ENCODE measurements at regions not wholly inside any gene's neighbourhood (a gene's known extent, or its start where the extent isn't known, plus 50 kb on each side); places are given as distances from the start of the nearest gene placed in this dataset.

DNA sequence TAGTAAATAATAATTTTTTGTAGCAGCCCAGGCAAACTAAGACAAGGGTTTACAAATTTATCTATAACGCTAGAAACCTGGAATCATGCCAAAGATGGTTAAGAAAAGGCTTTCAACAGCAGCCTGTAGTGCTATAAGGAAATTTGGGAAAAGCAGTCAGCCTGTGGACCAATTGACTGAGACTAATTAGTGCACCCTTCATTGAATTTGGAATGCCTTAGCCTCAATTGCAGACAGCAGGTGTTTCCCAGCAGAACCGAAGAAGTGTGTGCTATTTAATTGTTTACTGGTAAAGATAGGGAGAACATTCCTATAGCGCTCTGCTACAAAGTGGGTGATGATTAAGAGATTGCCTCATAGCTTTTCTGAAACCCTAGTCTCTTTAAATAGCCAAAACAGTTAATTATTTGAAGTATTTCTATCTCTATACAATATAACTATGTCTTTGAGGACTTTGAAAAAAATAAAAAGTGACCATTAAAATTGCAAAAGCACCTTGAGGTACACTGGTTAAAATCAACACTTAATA is 1884.3 kb upstream of the PCDH20 start:
- dilution Hi-C loops (cut with HindIII; ENCODE audit: low sequenced_read_pairs, unreplicated experiment) (no loop called here), in situ Hi-C loops (cut with MboI; ENCODE audit: low sequenced_read_pairs) (no loop called here)

More for the DNA sequence above, 1884.3 kb upstream of the PCDH20 start:
- Histone ChIP-seq H3K27me3 (ENCODE audit: control insufficient read depth, insufficient read depth, low read length) (no peaks in the 10 kb centered on the region), H3K56ac (ENCODE audit: extremely low read depth, insufficient read depth, low read length) (no peak overlapping the region), H3K4me1 (ENCODE audit: control insufficient read depth, insufficient read depth, low read length) (no peaks in the 10 kb centered on the region; the same call in 1 of the 2 replicates), H2AK5ac (ENCODE audit: low read depth, low read length) (no peak overlapping the region), H2BK20ac (ENCODE audit: low read depth, low read length) (no peak overlapping the region), H3K9ac (ENCODE audit: low read depth, low read length) (no peak overlapping the region), H2BK15ac (ENCODE audit: low read depth, low read length) (no peak overlapping the region), H3K9me3 (ENCODE audit: control insufficient read depth, insufficient read depth, low read length) (no peaks in the 10 kb centered on the region), H3K18ac (ENCODE audit: low read depth, low read length) (no peak overlapping the region), H3K79me1 (ENCODE audit: low read depth in 1 of 2, low read length in 2 of 2) (no peaks in the 10 kb centered on the region), H3K27ac (ENCODE audit: insufficient read depth, low read length) (no peak overlapping the region), H4K91ac (ENCODE audit: insufficient read depth, low read depth, low read length) (no peak overlapping the region), H3K14ac (replicated peaks; ENCODE audit: low read depth, low read length) (no peak overlapping the region), H2AK9ac (replicated peaks; ENCODE audit: low read depth, low read length, poor library complexity) (no peak overlapping the region), H4K8ac (ENCODE audit: low read depth in 2 of 2, low read length in 2 of 2) (no peak overlapping the region), H2BK5ac (ENCODE audit: low read depth, low read length, poor library complexity, severe bottlenecking) (no peak overlapping the region), H4K5ac (ENCODE audit: low read depth, low read length) (no peak overlapping the region), H3K4me3 (ENCODE audit: insufficient read depth, low read depth, low read length) (no peak overlapping the region), H3K9me1 (ENCODE audit: insufficient read depth, low read length) (no peaks in the 10 kb centered on the region), H3K23ac (ENCODE audit: low read depth, low read length) (no peak overlapping the region), H2BK120ac (ENCODE audit: low read depth, low read length) (no peak overlapping the region), H4K20me1 (ENCODE audit: insufficient read depth, low read length) (no peaks in the 10 kb centered on the region), H2AFZ (replicated peaks; ENCODE audit: low read length, poor library complexity) (no peak overlapping the region), H3K4me2 (ENCODE audit: low read depth, low read length) (no peak overlapping the region), H3K4ac (ENCODE audit: low read depth, low read length) (no peak overlapping the region), H3K36me3 (ENCODE audit: control insufficient read depth, insufficient read depth, low read length) (no peaks in the 10 kb centered on the region)
- BruUV-seq (replicated peaks), result no TSS peak
- DNase-seq (peak; percentile 49), ATAC-seq (ENCODE audit: low read depth) (peak; percentile 53)
- intact Hi-C loops (cut with micrococcal nuclease), result no loop called here
- peak; percentile 60 for TF ChIP-seq CEBPB (IDR thresholded peaks at IDR 0.05; ENCODE audit: low read depth, low read length)
- TF ChIP-seq FOS (IDR thresholded peaks at IDR 0.05; ENCODE audit: low read depth, low read length), result no peak
- no CpG with 5 or more reads among the region's 3 CpGs for WGBS, 2 experiments (ENCODE audit: extremely low coverage in 2 of 2, insufficient read length in 1 of 2)
- POLR2A ChIA-PET (ENCODE audit: unreplicated experiment), result no interaction called here
- CTCF ChIA-PET, result no interaction called here
